Common myeloid progenitor, CD34-positive (primary cell): ENCODE measurements at regions not wholly inside any gene's neighbourhood (a gene's known extent, or its start where the extent isn't known, plus 50 kb on each side); places are given as distances from the start of the nearest gene placed in this dataset.

Source experiments
- CTCF ChIA-PET: fragments of 350-600 bp; sonication (Branson Sonifier 250); formaldehyde crosslinking; loops from one replicate; lab custom pipeline; 2021; ENCODE audit warnings: antibody characterized with exemption; lab: Charles Lee
- POLR2A ChIA-PET: fragments of 350-600 bp; sonication (Branson Sonifier 250); formaldehyde crosslinking; loops from one replicate; lab custom pipeline; 2021; ENCODE audit warnings: antibody characterized with exemption; lab: Charles Lee
- DNase-seq, 3 donors: peaks; one replicate each; pipeline versions ENCODE4 v3.0.0 to v3.0.0-alpha.2; 2013
- H3K27ac ChIP-seq, 2 experiments: 1 replicate in 1 of 2; 2 replicates in 1 of 2; pipeline ENCODE4 v1.7.0; 2013; ENCODE audit warnings: inconsistent platforms in 2 of 2, low read length in 2 of 2, mild to moderate bottlenecking in 2 of 2, low read depth in 1 of 2, moderate library complexity in 1 of 2; ENCODE audit not compliant: severe bottlenecking in 2 of 2, insufficient read depth in 1 of 2, poor library complexity in 1 of 2
- H3K27me3 ChIP-seq, 5 experiments: replicated peaks in 2 of 5; 1 replicate in 3 of 5; 2 replicates in 2 of 5; pipeline versions ENCODE4 v1.6.1 to v1.7.0; 2013; ENCODE audit warnings: low read length in 4 of 5, mild to moderate bottlenecking in 2 of 5, moderate library complexity in 2 of 5, inconsistent platforms in 1 of 5; ENCODE audit not compliant: insufficient read depth in 5 of 5, control insufficient read depth in 4 of 5
- H3K36me3 ChIP-seq, 4 experiments: 1 replicate in 2 of 4; 2 replicates in 2 of 4; pipeline versions ENCODE4 v1.6.1 to v1.7.0; 2013; ENCODE audit warnings: low read length in 3 of 4, control low read depth in 1 of 4, mild to moderate bottlenecking in 1 of 4; ENCODE audit not compliant: control insufficient read depth in 4 of 4, insufficient read depth in 4 of 4
- H3K4me1 ChIP-seq, 4 experiments: 1 replicate in 3 of 4; 2 replicates in 1 of 4; pipeline versions ENCODE4 v1.6.1 to v1.7.1; 2013; ENCODE audit warnings: low read length in 3 of 4, mild to moderate bottlenecking in 3 of 4, control low read depth in 1 of 4, inconsistent platforms in 1 of 4, moderate library complexity in 1 of 4; ENCODE audit not compliant: control insufficient read depth in 4 of 4, insufficient read depth in 4 of 4; ENCODE audit errors: control extremely low read depth in 1 of 4
- H3K4me3 ChIP-seq, 7 experiments: 1 replicate in 4 of 7; 2 replicates in 3 of 7; pipeline versions ENCODE4 v1.5.1 to v1.7.0; 2013; ENCODE audit warnings: mild to moderate bottlenecking in 7 of 7, low read length in 6 of 7, moderate library complexity in 6 of 7, inconsistent platforms in 2 of 7, low read depth in 2 of 7, control low read depth in 1 of 7; ENCODE audit not compliant: insufficient read depth in 4 of 7, control insufficient read depth in 1 of 7; ENCODE audit errors: extremely low read depth in 1 of 7
- H3K9me3 ChIP-seq, 5 experiments: 1 replicate in 4 of 5; 2 replicates in 1 of 5; pipeline versions ENCODE4 v1.6.1 to v1.7.1; 2013; ENCODE audit warnings: low read length in 4 of 5, mild to moderate bottlenecking in 2 of 5, inconsistent platforms in 1 of 5, low read depth in 1 of 5, moderate library complexity in 1 of 5; ENCODE audit not compliant: control insufficient read depth in 4 of 5, insufficient read depth in 2 of 5; ENCODE audit errors: control extremely low read depth in 1 of 5
- WGBS: methylation state at CpG from one replicate; pipeline ENCODE4 v1.1.5; 2013; ENCODE audit not compliant: insufficient coverage; 5-methylcytosine and 5-hydroxymethylcytosine counted together

DNA sequence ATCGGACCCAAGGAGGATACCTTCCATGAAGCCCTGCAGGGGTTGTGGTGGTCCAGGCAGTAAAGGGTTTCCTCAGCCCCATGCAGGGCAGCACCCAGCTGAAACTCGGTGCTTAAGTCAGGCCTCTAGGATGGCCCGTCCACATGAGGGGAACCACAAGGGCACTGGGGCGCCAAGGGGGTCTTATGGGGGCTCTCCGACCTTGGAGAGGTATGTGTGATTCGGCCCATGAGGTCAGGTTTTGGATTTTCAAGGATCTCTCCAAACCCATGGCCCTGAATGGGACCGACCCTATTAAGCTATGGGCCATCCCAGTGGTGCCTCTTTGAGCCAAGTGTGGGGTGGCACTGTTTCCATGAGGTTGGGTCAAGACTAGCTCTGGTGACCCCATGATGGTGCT lies 233.3 kb downstream of the SNRPN start:
- Histone ChIP-seq H3K4me1 (no peaks in the 10 kb centered on the region), H3K27ac (no peak overlapping the region), H3K36me3 (no peaks in the 10 kb centered on the region), H3K4me3 (no peak overlapping the region), H3K27me3 (no peaks in the 10 kb centered on the region), H3K9me3 (peaks cover 0 to 72% (median 60%) of the 10 kb centered on the region in 5 experiments)
- ChIA-PET CTCF (no interaction called here), POLR2A (no interaction called here)
- DNase-seq = no peak
- whole genome bisulfite sequencing = 84% methylated on average over 7 of the region's 7 CpGs

DNA sequence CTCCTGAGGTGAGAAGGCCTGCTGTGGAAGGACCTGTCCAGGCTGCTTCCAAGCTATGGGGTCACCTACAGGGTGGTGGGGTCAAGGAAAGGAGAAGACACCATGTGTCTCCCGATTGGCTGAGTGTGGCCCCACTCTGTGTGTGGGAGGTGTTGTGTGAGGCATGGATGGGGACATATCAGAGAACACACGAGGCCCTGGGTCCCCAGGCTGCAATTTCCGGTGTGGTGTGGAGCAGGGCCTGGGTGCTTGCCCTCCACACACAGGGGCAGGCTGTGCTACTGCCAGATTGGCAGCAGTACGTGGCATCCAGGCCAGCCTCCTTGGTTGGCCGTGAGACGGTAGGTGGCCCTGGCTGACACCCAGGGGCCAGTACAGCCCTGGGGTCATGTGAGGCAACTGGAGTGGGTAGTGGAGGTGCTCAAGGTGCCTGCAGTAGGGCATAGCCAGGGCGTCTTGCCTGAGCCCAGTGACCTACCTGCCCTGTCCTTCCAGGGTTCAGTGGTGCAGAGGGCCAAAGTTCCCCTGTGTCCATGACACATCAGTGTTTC lies 233.8 kb downstream of the SNRPN start:
- no peak overlapping the region for H3K4me3 ChIP-seq
- peaks cover 0 to 75% (median 64%) of the 10 kb centered on the region in 5 experiments for H3K9me3 ChIP-seq
- H3K27ac ChIP-seq = no peak overlapping the region
- no peaks in the 10 kb centered on the region for H3K4me1 ChIP-seq
- 86% methylated on average over 4 of the region's 7 CpGs for WGBS
- H3K36me3 ChIP-seq = no peaks in the 10 kb centered on the region
- CTCF ChIA-PET = no interaction called here
- POLR2A ChIA-PET = no interaction called here
- no peaks in the 10 kb centered on the region for H3K27me3 ChIP-seq
- DNase-seq = no peak

DNA sequence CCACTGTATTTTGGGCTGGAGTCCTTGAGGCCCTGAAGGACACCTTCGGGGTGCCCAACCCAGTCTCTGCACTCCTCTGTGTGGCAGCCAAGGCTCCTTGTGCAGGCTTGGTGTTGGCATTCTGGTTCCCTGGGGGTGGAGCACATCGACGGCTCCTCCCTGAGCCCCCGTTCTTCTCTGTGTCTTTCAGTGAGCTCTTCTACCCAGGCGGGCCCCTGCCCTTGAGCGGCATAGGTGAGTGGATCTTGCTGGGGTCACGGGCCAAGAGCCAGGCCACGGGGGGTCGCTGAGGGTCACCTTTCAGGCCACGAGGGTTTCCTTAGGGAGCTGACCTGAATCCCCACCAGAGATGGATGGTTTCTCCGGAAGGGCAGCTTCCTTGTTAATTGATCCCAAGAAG lies 234.8 kb downstream of the SNRPN start:
- Histone ChIP-seq H3K36me3 (no peaks in the 10 kb centered on the region), H3K4me1 (no peaks in the 10 kb centered on the region), H3K27me3 (no peaks in the 10 kb centered on the region), H3K27ac (no peak overlapping the region), H3K9me3 (peaks cover 0 to 77% (median 69%) of the 10 kb centered on the region in 5 experiments), H3K4me3 (no peak overlapping the region)
- DNase-seq = no peak
- POLR2A ChIA-PET = no interaction called here
- 82% methylated on average over 8 of the region's 11 CpGs for WGBS
- CTCF ChIA-PET = no interaction called here

DNA sequence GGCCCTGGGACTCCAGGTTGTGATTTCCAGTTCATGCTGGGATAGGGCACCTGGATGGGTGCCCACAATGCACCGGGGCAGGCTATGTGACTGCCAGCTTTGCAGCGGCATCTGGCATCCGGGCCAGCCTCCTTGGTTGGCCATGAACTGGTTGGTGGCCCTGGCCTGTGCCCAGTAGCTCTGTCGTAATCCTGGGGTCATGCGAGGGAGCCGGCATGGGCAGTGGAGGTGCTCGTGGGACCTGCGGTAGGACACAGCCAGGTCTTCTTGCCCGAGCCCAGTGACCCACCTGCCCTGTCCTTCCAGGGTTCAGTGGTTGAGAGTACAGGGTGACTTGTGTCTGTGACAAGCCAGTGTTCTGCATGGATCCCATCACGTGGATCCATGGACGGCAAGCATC lies 237.9 kb downstream of the SNRPN start:
- Histone ChIP-seq H3K4me3 (no peak overlapping the region), H3K27me3 (no peaks in the 10 kb centered on the region), H3K9me3 (peaks cover 0 to 76% (median 66%) of the 10 kb centered on the region in 5 experiments), H3K27ac (no peak overlapping the region), H3K4me1 (no peaks in the 10 kb centered on the region), H3K36me3 (no peaks in the 10 kb centered on the region)
- no peak for DNase-seq
- CTCF ChIA-PET = no interaction called here
- POLR2A ChIA-PET = interaction anchor here (0.6 kb wide), 1 partner anchor 195 kb away, joined by 3 read pairs; no protein-coding TSS in a partner anchor
- 91% methylated on average over 6 of the region's 11 CpGs for WGBS

DNA sequence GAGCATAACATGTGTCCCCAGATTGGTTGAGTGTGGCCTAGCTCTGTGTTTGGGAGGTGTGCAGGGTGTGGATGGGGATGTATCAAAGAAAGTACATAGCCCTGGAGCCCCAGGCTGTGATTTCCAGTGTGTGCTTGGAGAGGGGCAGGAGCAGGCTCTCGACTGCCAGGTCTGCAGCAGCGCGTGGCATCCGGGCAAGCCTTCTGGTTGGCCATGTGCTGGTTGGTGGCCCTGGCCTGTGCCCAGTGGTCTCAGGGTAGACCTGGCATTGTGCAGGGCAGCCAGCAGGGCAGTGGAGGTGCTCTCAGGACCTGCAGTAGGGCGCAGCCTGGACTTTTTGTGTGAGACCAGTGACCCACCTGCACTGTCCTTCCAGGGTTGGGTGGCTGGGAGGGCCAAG lies 231.5 kb downstream of the UBE3A start:
- H3K27me3 ChIP-seq = no peaks in the 10 kb centered on the region
- CTCF ChIA-PET = interaction anchor here (0.6 kb wide), 1 partner anchor 272 kb away, joined by 4 read pairs; no protein-coding TSS in a partner anchor
- no peak overlapping the region for H3K27ac ChIP-seq
- no peak for DNase-seq
- no peaks in the 10 kb centered on the region for H3K36me3 ChIP-seq
- no peak overlapping the region for H3K4me3 ChIP-seq
- peaks cover 0 to 88% (median 57%) of the 10 kb centered on the region in 5 experiments for H3K9me3 ChIP-seq
- POLR2A ChIA-PET = no interaction called here
- H3K4me1 ChIP-seq = no peaks in the 10 kb centered on the region
- WGBS = 88% methylated on average over 5 of the region's 5 CpGs

DNA sequence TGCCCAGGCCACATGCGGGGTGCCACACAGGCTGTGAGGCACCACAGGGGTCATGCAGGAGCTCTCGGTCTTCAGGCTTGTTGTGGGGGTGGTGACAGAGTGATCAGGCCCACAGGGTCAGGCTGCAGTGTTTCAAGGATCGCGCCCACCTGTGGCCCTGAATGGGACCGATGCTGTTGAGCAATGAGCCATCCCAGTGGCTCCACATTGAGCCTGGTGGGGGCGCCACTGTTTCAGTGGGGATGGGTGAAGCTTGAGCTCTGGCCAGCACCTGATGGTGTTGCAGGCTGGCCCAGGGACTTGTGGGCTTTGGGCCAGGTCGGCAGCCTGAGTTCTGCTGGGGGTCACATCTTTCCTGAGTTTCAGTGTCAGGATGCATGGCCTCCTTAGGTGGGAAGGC lies 230.1 kb downstream of the UBE3A start:
- CTCF ChIA-PET = no interaction called here

DNA sequence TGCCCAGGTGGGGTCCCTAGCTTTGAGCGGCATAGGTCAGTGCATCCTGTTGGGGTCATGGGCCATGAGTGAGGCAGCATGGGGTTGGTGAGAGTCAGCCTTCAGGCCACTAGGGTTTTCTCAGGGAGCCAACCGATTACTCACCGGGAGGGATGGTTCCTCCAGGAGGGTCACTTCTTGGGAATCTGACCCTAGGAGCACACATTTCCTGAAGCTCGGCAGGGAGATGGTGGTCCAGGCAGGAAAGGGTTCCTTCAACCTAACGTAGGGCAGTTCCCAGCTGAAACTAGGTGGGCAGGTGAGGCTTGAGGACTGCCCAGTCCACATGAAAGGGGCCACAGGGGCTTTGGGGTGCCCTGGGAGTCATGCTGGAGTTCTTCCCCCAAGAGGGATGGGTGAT lies 218.0 kb downstream of the UBE3A start:
- DNase-seq = no peak
- H3K27me3 ChIP-seq = no peaks in the 10 kb centered on the region
- ChIA-PET POLR2A (no interaction called here), CTCF (no interaction called here)
- H3K27ac ChIP-seq = no peak overlapping the region
- 98% methylated on average over 5 of the region's 5 CpGs for WGBS
- no peak overlapping the region for H3K4me3 ChIP-seq
- H3K4me1 ChIP-seq = no peaks in the 10 kb centered on the region
- H3K9me3 ChIP-seq = peaks cover 0 to 79% (median 63%) of the 10 kb centered on the region in 5 experiments
- no peaks in the 10 kb centered on the region for H3K36me3 ChIP-seq

More for the DNA sequence above, 230.1 kb downstream of the UBE3A start:
- POLR2A ChIA-PET = no interaction called here
- H3K4me1 ChIP-seq = no peaks in the 10 kb centered on the region
- H3K4me3 ChIP-seq = no peak overlapping the region
- H3K27me3 ChIP-seq = no peaks in the 10 kb centered on the region
- no peak for DNase-seq
- no peaks in the 10 kb centered on the region for H3K36me3 ChIP-seq
- WGBS = 92% methylated on average over 7 of the region's 7 CpGs
- H3K27ac ChIP-seq = no peak overlapping the region
- H3K9me3 ChIP-seq = peaks cover 0 to 90% (median 55%) of the 10 kb centered on the region in 5 experiments
